Fibroblast of mammary gland (primary cell): ENCODE measurements at regions not wholly inside any gene's neighbourhood (a gene's known extent, or its start where the extent isn't known, plus 50 kb on each side); places are given as distances from the start of the nearest gene placed in this dataset.

Experiments used
- DNase-seq: peaks from one replicate; pipeline ENCODE4 v3.0.0-alpha.2; 2010; ENCODE audit warnings: low read depth
- H3K4me3 ChIP-seq: 2 replicates; pipeline ENCODE4 v1.5.1; 2011; ENCODE audit warnings: low read depth, mild to moderate bottlenecking, low read length, moderate library complexity; ENCODE audit not compliant: control insufficient read depth
- TF ChIP-seq, protein P1 (sequence below): conservative IDR thresholded peaks from 2 replicates; pipeline ENCODE4 v1.5.1; 2011; ENCODE audit warnings: low read depth, low read length, inconsistent platforms; ENCODE audit not compliant: control insufficient read depth, insufficient read depth

GRCh38 chr10:84842593-84842992 is 514.2 kb downstream of the CCSER2 start:
- no peak overlapping the region for H3K4me3 ChIP-seq
- TF ChIP-seq, protein P1, sequence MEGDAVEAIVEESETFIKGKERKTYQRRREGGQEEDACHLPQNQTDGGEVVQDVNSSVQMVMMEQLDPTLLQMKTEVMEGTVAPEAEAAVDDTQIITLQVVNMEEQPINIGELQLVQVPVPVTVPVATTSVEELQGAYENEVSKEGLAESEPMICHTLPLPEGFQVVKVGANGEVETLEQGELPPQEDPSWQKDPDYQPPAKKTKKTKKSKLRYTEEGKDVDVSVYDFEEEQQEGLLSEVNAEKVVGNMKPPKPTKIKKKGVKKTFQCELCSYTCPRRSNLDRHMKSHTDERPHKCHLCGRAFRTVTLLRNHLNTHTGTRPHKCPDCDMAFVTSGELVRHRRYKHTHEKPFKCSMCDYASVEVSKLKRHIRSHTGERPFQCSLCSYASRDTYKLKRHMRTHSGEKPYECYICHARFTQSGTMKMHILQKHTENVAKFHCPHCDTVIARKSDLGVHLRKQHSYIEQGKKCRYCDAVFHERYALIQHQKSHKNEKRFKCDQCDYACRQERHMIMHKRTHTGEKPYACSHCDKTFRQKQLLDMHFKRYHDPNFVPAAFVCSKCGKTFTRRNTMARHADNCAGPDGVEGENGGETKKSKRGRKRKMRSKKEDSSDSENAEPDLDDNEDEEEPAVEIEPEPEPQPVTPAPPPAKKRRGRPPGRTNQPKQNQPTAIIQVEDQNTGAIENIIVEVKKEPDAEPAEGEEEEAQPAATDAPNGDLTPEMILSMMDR = no peak
- no peak for DNase-seq

DNA sequence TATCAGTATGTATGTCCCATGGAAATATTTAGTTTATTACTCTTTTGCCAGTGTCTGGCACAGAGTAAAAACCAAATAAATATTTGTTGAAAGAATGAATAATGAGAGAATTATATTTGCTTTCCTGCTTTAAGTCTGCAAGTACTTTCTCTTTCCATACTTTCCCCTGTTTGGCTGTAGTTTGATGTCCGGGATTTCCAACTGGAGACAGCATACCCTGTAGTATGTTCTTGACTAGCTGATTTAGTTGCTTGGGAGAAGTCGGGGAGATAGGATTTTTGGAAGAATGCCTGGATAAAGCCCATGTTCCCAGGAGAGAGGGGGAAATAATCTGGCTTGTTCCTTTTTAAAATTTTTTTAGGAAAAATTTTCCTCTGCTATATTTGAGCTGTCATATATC is 516.1 kb downstream of the CCSER2 start:
- TF ChIP-seq, protein P1 = no peak
- H3K4me3 ChIP-seq = no peak overlapping the region
- DNase-seq = no peak

- no peak overlapping the region for H3K4me3 ChIP-seq
- TF ChIP-seq, protein P1 = no peak
- DNase-seq = no peak
These were observed 517.4 kb downstream of the CCSER2 start for GRCh38 chr10:84845628-84846261.

GRCh38 chr10:84846658-84847316 is 518.4 kb downstream of the CCSER2 start:
- TF ChIP-seq, protein P1 = no peak
- no peak for DNase-seq
- H3K4me3 ChIP-seq = no peak overlapping the region

DNA sequence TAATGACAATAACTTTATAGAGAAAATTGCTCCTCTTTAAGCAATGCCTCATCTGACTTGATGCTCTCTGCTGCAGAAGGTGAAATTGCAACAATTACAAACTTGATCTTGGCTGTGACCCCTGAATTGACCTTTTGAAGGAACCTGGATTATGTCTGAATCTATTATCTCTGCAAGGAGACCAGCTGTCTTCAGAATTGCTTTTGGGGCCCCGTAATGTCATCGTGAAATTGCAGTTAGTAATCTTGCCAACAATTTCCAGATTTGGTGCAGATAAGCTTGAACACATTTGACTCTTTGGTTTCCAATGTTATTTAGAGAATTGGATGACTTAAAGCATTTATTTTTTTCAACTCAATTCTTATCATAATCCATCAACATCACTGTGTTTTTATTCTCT is 520.6 kb downstream of the CCSER2 start:
- TF ChIP-seq, protein P1 = no peak
- H3K4me3 ChIP-seq = no peak overlapping the region
- no peak for DNase-seq

- H3K4me3 ChIP-seq = no peak overlapping the region
- TF ChIP-seq, protein P1 = no peak
- no peak for DNase-seq
These were observed 522.4 kb downstream of the CCSER2 start for GRCh38 chr10:84850826-84851225.
